NCI-H526 (cell line): ENCODE measurements at regions not wholly inside any gene's neighbourhood (a gene's known extent, or its start where the extent isn't known, plus 50 kb on each side); places are given as distances from the start of the nearest gene placed in this dataset.
"Not testable (repeated sequence)": the region's sequence is repeated elsewhere in the genome, so short reads cannot be mapped to it uniquely, and the experiment has no call there.

Experiments used
- DNase-seq, 2 experiments: peaks; one replicate each; lab custom pipeline; 2025; lab: John Stamatoyannopoulos, UW

GRCh38 chr6:74187811-74188210, 491.8 kb downstream of the CD109 start:
- DNase-seq: no peak

GRCh38 chr6:74182992-74183391, 487.0 kb downstream of the CD109 start:
- no peak for DNase-seq

- no peak for DNase-seq
Observed at GRCh38 chr6:74181471-74181870, 485.5 kb downstream of the CD109 start.

- no peak for DNase-seq
Observed at GRCh38 chr6:74177506-74177905, 481.5 kb downstream of the CD109 start.

- DNase-seq: not testable (repeated sequence)
Observed at GRCh38 chr6:74170550-74170949, 474.5 kb downstream of the CD109 start.

- DNase-seq: no peak
Observed at GRCh38 chr6:74170118-74170517, 474.1 kb downstream of the CD109 start.

GRCh38 chr6:74167976-74168375, 472.0 kb downstream of the CD109 start:
- DNase-seq: no peak

- DNase-seq: no peak
Observed at GRCh38 chr6:74167511-74167910, 471.5 kb downstream of the CD109 start.

- DNase-seq: no peak
Observed at GRCh38 chr6:74166849-74167248, 470.8 kb downstream of the CD109 start.

- no peak for DNase-seq
Observed at GRCh38 chr6:74161380-74161779, 465.4 kb downstream of the CD109 start.

- DNase-seq: no peak
Observed at GRCh38 chr6:74152096-74152675, 456.2 kb downstream of the CD109 start.

- no peak for DNase-seq
Observed at GRCh38 chr6:74145931-74146330, 449.9 kb downstream of the CD109 start.

- no peak for DNase-seq
Observed at GRCh38 chr6:74137911-74138310, 441.9 kb downstream of the CD109 start.

GRCh38 chr6:74134327-74134726, 438.3 kb downstream of the CD109 start:
- no peak for DNase-seq

- DNase-seq: no peak
Observed at GRCh38 chr6:74133073-74133472, 437.1 kb downstream of the CD109 start.

GRCh38 chr6:74130641-74131040, 434.6 kb downstream of the CD109 start:
- DNase-seq: no peak

- DNase-seq: no peak
Observed at GRCh38 chr6:74128536-74128935, 432.5 kb downstream of the CD109 start.

- no peak for DNase-seq
Observed at GRCh38 chr6:74117113-74117512, 421.1 kb downstream of the CD109 start.

- no peak for DNase-seq
Observed at GRCh38 chr6:74115674-74116073, 419.7 kb downstream of the CD109 start.

GRCh38 chr6:74114428-74114827, 418.4 kb downstream of the CD109 start:
- no peak for DNase-seq

GRCh38 chr6:74113901-74114300, 417.9 kb downstream of the CD109 start:
- no peak for DNase-seq

- DNase-seq: no peak
Observed at GRCh38 chr6:74103417-74103816, 407.4 kb downstream of the CD109 start.

- no peak for DNase-seq
Observed at GRCh38 chr6:74100719-74101287, 404.8 kb downstream of the CD109 start.

- DNase-seq: no peak
Observed at GRCh38 chr6:74096329-74096728, 400.3 kb downstream of the CD109 start.
